GM12865 (cell line): ENCODE measurements at regions not wholly inside any gene's neighbourhood (a gene's known extent, or its start where the extent isn't known, plus 50 kb on each side); places are given as distances from the start of the nearest gene placed in this dataset.

Experiments used
- DNase-seq: peaks from one replicate; pipeline ENCODE4 v3.0.0; 2010; ENCODE audit warnings: low read depth
- H3K4me3 ChIP-seq: 2 replicates; pipeline ENCODE4 v1.5.1; 2011; ENCODE audit warnings: mild to moderate bottlenecking, low read depth, low read length, control low read depth
- TF ChIP-seq, protein P1 (sequence below): IDR thresholded peaks from 2 replicates; pipeline ENCODE4 v1.5.1; 2011; ENCODE audit warnings: low read length, control low read depth, low read depth, inconsistent platforms; ENCODE audit not compliant: insufficient read depth; ENCODE audit errors: missing control alignments

DNA sequence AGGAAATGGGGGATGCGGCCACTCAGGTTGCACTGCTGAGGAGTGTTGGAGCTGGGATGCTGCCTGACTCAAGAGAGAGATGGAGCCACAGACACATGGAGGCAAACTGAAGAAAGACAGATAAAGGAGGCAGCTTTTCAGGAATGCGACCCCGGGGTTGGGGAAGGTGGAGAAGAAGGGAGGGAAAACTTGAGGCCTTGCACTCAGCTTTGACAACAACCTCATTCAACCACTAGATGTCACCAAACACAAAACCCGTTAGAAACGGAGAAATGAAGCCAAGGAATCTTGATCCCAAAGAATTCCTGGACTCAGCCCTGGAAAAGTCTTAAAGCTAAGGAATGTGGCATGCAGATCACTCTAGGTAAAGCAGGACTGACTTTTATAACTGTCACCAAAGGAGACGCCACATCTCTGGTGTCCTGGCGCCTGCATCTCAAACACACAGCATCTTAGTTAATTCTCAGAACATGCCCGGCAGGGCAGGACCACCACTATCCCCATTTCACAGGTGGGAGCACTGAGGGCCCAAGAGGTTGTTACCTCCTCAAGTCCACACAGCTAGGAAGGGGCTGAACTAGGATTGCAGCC is 59.6 kb upstream of the LMCD1 start:
- TF ChIP-seq, protein P1, sequence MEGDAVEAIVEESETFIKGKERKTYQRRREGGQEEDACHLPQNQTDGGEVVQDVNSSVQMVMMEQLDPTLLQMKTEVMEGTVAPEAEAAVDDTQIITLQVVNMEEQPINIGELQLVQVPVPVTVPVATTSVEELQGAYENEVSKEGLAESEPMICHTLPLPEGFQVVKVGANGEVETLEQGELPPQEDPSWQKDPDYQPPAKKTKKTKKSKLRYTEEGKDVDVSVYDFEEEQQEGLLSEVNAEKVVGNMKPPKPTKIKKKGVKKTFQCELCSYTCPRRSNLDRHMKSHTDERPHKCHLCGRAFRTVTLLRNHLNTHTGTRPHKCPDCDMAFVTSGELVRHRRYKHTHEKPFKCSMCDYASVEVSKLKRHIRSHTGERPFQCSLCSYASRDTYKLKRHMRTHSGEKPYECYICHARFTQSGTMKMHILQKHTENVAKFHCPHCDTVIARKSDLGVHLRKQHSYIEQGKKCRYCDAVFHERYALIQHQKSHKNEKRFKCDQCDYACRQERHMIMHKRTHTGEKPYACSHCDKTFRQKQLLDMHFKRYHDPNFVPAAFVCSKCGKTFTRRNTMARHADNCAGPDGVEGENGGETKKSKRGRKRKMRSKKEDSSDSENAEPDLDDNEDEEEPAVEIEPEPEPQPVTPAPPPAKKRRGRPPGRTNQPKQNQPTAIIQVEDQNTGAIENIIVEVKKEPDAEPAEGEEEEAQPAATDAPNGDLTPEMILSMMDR: peak; percentile 56
- H3K4me3 ChIP-seq: no peak overlapping the region
- peak; percentile 14 for DNase-seq

DNA sequence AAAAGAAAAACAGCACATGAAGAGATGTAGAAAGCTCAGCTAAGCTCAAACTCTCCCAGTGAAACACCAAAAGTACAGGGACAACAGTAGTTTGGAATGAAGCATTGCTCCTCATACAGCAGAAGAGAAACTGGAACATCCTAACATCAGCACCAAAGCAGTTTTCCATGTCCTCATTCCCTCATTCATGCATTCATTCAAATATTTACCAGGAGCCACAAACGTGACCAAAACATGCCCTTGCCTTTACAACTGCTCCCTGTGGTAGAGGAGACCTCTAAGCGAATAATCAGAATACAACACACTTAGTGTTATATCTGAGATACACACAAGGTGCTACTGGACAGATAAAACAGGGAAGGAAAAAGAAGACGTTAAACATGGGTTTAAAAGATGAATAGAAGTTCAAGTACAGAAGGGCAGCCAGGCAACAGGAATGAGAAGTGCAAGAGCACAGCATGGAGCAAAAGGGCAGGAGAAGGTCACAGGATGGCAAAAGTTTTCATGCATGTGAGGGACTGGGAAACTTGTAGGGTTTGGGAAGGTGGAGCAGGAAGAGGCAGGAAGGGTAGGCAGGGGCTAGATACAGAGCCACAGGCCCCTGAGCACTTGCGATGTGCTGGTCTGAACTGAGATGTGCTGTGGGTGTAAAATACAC is 58.5 kb upstream of the LMCD1 start:
- no peak overlapping the region for H3K4me3 ChIP-seq
- TF ChIP-seq, protein P1: no peak
- no peak for DNase-seq

DNA sequence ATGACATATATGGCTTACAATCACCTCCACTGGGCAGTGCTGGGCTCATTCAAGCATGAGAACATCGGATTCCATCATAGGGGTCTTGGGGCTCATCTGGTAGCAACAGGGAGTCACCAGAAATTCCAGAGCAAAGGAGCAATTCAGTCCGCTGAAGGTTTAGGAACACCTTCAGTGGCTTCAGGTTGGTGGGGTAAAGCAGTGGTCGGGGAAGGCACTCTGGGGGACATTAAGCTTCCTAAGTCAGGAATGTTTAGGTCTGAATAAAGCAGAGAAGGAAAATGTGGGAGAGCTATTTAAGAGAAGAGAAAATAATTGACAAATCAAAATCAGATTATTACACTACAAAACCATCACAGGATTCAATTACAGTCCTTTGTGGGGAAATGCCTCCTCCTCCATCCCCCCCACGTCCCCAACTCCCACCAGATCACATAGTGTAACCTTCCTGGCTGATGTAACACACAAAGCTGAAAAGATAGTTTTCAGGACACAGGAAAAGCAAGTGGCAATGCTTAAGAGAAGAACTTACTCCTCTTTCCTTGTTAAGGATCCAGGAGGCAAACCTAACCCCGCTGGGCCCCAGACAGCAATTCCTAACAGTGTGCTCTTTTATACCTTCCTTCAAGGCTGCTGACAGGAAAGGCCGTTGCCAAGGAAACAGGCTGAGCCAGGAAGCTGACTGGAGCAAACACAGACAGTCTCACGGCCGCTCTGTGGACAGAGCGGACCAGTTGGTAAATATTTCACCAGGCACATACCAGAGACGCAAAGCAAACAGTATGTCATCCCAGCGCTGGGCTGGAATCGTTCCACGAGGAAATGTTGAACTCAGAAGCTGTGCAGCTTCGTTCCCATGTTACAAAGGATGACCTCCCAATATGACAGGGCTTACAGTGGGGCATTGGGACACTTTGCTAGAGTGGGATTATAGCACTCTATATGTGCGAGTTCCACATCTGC is 57.5 kb upstream of the LMCD1 start:
- H3K4me3 ChIP-seq: no peak overlapping the region
- TF ChIP-seq, protein P1: no peak
- peak; percentile 28 for DNase-seq

DNA sequence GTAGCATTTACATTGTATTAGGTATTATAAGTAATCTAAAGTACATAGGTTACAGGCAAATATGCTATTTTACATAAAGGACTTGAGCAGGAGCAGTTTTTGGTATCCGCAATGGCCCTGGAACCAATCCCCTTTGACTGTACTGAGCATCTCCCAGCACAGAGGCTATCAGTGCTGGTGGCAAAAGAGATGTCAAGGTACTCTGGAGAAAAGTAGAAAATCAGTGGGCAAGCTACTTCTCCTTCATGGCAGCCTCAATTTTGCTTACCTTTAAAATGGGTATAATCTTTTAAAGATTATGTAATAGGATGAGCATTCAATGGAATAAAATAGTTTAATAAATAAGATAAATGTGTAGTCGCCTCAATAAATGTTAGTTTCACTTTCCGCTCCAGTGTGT is 56.7 kb upstream of the LMCD1 start:
- no peak for DNase-seq
- TF ChIP-seq, protein P1: no peak
- H3K4me3 ChIP-seq: no peak overlapping the region

DNA sequence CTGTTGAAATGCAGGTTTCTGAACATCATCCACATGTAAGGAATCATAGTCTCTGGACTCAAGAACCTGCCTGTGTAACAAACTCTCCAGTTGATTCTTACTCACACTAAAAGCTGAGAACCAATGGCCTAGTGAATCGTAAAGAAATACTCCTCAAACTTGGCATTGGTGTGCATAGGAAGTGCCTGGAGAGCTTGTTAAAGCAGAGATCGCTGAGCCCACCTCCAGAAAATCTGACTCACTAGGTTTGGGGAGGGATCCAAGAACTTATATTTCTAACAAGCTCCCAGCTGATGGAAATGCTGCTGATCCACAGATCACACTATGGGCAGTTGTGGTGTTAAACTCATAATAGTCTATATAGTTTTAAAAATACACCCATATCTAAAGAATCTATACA is 55.8 kb upstream of the LMCD1 start:
- no peak overlapping the region for H3K4me3 ChIP-seq
- TF ChIP-seq, protein P1: no peak
- DNase-seq: no peak

DNA sequence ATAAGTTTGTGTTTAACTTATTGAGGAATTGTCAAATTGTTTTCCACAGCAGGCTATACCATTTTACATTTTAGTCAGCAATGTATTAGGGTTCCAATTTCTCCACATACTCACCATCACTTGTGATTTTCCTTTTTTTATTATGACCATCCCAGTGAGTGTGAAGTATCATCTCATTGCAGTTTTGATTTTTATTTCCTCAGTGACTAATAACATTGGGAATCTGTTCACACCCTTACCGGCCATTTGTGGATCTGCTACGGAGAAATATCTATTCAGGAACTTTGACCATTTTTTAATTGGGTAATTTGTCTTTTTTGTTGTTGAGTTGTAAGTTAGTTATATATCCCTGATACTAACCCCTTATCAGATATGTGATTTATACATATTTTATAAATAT is 54.8 kb upstream of the LMCD1 start:
- DNase-seq: no peak
- H3K4me3 ChIP-seq: no peak overlapping the region
- TF ChIP-seq, protein P1: no peak
